HEK293T (cell line): ENCODE measurements at regions not wholly inside any gene's neighbourhood (a gene's known extent, or its start where the extent isn't known, plus 50 kb on each side); places are given as distances from the start of the nearest gene placed in this dataset.

Experiments used
- CTCF ChIA-PET: fragments of 350-600 bp; formaldehyde crosslinking; extraction: SDS; loops from one replicate; lab custom pipeline; 2021; ENCODE audit warnings: antibody characterized with exemption, inconsistent platforms; lab: Yijun Ruan, JAX
- POLR2A ChIA-PET: fragments of 350-600 bp; formaldehyde crosslinking; extraction: SDS; loops from one replicate; lab custom pipeline; 2020; ENCODE audit warnings: antibody characterized with exemption, inconsistent platforms; lab: Yijun Ruan, JAX
- DNase-seq: peaks from one replicate; pipeline ENCODE4 v3.0.0; 2012; ENCODE audit warnings: mixed read lengths; ENCODE audit errors: extremely low spot score
- ARNT ChIP-seq: fragments of 450-650 bp; IDR thresholded peaks from 2 replicates; pipeline ENCODE4 v1.6.1; 2017; ENCODE audit warnings: mild to moderate bottlenecking
- BHLHE40 ChIP-seq: fragments of 450-650 bp; IDR thresholded peaks from 2 replicates; pipeline ENCODE4 v1.6.1; 2016; ENCODE audit warnings: mild to moderate bottlenecking, moderate library complexity, borderline replicate concordance
- CTBP1 ChIP-seq: fragments of 450-650 bp; IDR thresholded peaks from 2 replicates; pipeline ENCODE4 v1.6.1; 2016; ENCODE audit warnings: borderline replicate concordance
- ELF4 ChIP-seq: fragments of 450-650 bp; IDR thresholded peaks from 2 replicates; pipeline ENCODE4 v1.6.1; 2017; ENCODE audit warnings: antibody characterized with exemption
- FOXA1 ChIP-seq: fragments of 450-650 bp; IDR thresholded peaks from 2 replicates; pipeline ENCODE4 v1.6.1; 2016; ENCODE audit warnings: mild to moderate bottlenecking
- FOXK2 ChIP-seq: fragments of 450-650 bp; IDR thresholded peaks from 2 replicates; pipeline ENCODE4 v1.6.1; 2016; ENCODE audit warnings: mild to moderate bottlenecking
- FOXM1 ChIP-seq: fragments of 450-650 bp; IDR thresholded peaks from 2 replicates; pipeline ENCODE4 v1.6.1; 2017; ENCODE audit warnings: mild to moderate bottlenecking, borderline replicate concordance
- HDGF ChIP-seq: fragments of 450-650 bp; IDR thresholded peaks from 2 replicates; pipeline ENCODE4 v1.6.1; 2017; ENCODE audit warnings: antibody characterized with exemption, borderline replicate concordance
- L3MBTL2 ChIP-seq: fragments of 450-650 bp; conservative IDR thresholded peaks from 2 replicates; pipeline ENCODE4 v1.6.1; 2016; ENCODE audit warnings: mild to moderate bottlenecking
- LEF1 ChIP-seq: fragments of 450-650 bp; IDR thresholded peaks from 2 replicates; pipeline ENCODE4 v1.6.1; 2017; ENCODE audit warnings: mild to moderate bottlenecking, borderline replicate concordance
- NFRKB ChIP-seq: fragments of 450-650 bp; IDR thresholded peaks from 2 replicates; pipeline ENCODE4 v1.6.1; 2016; ENCODE audit warnings: mild to moderate bottlenecking, moderate library complexity
- SP1 ChIP-seq: fragments of 450-650 bp; IDR thresholded peaks from 2 replicates; pipeline ENCODE4 v1.6.1; 2017
- SUZ12 ChIP-seq: fragments of 450-650 bp; IDR thresholded peaks from 2 replicates; pipeline ENCODE4 v1.6.1; 2016; ENCODE audit warnings: mild to moderate bottlenecking
- TARDBP ChIP-seq: fragments of 450-650 bp; IDR thresholded peaks from 2 replicates; pipeline ENCODE4 v1.6.1; 2016
- ZNF384 ChIP-seq: fragments of 450-650 bp; IDR thresholded peaks from 2 replicates; pipeline ENCODE4 v1.6.1; 2016
- TF ChIP-seq, protein P1 (sequence below): fragments of 450-650 bp; IDR thresholded peaks from 2 replicates; pipeline ENCODE4 v1.6.1; 2016

DNA sequence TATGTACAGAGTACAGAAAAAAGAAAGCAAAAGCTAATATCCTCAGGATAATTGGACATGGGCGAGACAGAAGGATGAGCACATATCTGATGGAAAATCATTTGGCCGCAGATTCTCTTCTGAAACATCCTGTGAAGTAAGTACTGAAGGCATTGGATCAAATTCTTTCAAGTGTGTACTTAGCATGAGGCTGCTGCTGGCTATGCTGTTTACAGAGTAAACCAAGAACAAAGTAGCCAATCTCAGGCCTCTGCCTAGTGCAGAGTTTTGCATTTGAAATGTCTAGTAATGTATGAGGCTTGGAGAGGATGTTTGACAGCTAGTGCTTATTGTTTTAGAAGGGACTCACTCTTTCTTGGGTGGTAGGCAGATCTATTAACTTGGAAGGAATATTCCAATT, 128.5 kb downstream of the MAGEC2 start:
- DNase-seq, result no peak
- POLR2A ChIA-PET, result no interaction called here
- no peak for TF ChIP-seq SUZ12
- no peak for TF ChIP-seq L3MBTL2
- TF ChIP-seq SP1, result no peak
- TF ChIP-seq, protein P1, sequence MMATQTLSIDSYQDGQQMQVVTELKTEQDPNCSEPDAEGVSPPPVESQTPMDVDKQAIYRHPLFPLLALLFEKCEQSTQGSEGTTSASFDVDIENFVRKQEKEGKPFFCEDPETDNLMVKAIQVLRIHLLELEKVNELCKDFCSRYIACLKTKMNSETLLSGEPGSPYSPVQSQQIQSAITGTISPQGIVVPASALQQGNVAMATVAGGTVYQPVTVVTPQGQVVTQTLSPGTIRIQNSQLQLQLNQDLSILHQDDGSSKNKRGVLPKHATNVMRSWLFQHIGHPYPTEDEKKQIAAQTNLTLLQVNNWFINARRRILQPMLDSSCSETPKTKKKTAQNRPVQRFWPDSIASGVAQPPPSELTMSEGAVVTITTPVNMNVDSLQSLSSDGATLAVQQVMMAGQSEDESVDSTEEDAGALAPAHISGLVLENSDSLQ, result no peak
- TF ChIP-seq FOXA1, result no peak
- TF ChIP-seq ELF4, result no peak
- no peak for TF ChIP-seq HDGF
- TF ChIP-seq LEF1, result no peak
- TF ChIP-seq ARNT, result no peak
- no peak for TF ChIP-seq ZNF384
- CTCF ChIA-PET, result no interaction called here

DNA sequence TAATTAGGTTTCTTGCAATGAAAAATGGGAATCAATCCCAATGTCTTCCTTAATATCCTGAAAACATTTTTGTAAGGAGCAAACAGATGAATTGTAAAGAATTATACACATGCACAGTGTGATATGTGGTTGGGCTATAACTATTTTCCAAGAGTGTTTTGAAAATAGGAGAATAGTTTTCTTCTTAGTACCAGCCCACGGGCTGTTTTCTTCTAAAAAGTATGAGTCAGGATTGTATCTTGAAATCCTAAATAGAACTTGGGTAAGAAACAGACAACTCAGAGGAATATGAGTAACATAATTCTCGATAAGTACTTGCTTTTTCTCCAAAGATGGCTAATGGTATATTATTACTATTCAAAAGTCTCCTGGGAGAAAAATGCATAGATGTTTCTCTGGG, 136.7 kb downstream of the MAGEC2 start:
- TF ChIP-seq HDGF (no peak), ELF4 (no peak), NFRKB (no peak), LEF1 (no peak), FOXM1 (no peak), TARDBP (no peak)
- TF ChIP-seq, protein P1, result no peak
- CTCF ChIA-PET, result no interaction called here
- POLR2A ChIA-PET, result no interaction called here
- no peak for DNase-seq

DNA sequence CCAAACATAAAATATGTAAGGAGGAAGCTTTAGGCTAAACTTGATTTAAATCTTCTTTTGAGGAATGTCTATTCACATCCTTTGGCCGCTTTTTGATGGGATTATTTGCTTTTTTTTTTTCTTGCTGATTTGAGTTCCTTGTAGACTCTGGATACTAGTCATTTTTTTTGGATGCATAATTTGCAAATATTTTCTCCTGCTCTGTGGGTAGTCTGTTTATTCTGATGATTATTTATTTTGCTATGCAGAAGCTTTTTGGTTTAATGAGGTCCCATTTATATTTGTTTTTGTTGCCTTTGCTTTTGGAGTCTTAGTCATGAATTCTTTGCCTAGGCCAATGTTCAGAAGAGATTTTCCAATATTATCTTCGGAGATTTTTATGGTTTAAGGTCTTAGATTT, 144.9 kb downstream of the MAGEC2 start:
- no peak for DNase-seq
- ChIA-PET CTCF (no interaction called here), POLR2A (no interaction called here)
- TF ChIP-seq SP1 (no peak), FOXK2 (no peak), HDGF (no peak), FOXM1 (no peak), TARDBP (no peak), L3MBTL2 (no peak), BHLHE40 (no peak), ZNF384 (no peak), ELF4 (no peak), CTBP1 (no peak), SUZ12 (no peak), LEF1 (no peak), FOXA1 (no peak), NFRKB (no peak)
- TF ChIP-seq, protein P1, result no peak

DNA sequence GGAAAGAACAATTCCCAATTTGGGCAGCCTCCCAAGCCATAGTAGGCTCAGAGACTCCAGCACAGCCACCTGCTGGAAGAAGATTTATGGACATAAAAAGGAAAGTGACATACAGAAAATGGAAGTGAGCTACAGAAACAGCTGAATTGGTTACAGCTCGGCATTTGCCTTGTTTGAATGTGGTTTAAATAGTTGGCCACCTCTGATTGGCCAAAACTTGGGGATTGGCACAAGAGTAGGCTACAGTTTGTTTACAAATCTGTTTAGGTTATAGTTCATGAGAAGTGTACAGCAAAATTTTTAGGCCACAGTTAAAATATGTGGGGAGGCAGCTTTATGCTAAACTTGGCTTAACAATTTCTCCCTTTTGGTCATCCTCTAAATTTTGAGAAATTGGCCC, 150.4 kb downstream of the MAGEC1 start:
- no peak for DNase-seq
- POLR2A ChIA-PET, result no interaction called here
- TF ChIP-seq BHLHE40 (no peak), NFRKB (no peak), CTBP1 (no peak), FOXM1 (no peak), ELF4 (no peak), L3MBTL2 (no peak), SP1 (no peak), ARNT (no peak), LEF1 (no peak), SUZ12 (no peak), FOXK2 (no peak), TARDBP (no peak), FOXA1 (no peak), ZNF384 (no peak), HDGF (no peak)
- TF ChIP-seq, protein P1, result no peak
- CTCF ChIA-PET, result no interaction called here

DNA sequence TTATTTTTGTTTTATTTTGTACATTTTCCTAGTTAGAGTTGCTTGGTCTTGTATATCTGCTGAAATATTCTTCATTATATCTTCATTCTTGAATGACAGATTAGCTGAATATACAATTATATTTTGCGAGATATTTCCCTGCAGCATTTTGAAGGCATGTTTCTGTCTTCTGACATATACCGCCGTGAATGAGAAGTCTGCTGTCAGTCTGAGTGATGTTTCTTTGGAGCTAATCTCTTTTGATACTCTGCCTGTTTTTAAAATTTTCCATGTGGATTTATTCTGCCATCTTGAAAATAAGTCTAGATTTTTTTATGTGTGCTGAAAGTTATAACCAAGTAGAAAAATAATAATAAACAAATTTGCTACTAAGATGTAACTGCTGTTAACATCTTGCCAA, 148.5 kb downstream of the MAGEC1 start:
- ChIA-PET POLR2A (no interaction called here), CTCF (no interaction called here)
- TF ChIP-seq SUZ12, result no peak
- no peak for TF ChIP-seq CTBP1
- no peak for TF ChIP-seq ARNT
- no peak for TF ChIP-seq FOXA1
- no peak for TF ChIP-seq SP1
- no peak for TF ChIP-seq ZNF384
- no peak for TF ChIP-seq NFRKB
- TF ChIP-seq, protein P1, result no peak
- TF ChIP-seq ELF4, result no peak
- no peak for TF ChIP-seq BHLHE40
- TF ChIP-seq TARDBP, result no peak
- DNase-seq, result no peak

DNA sequence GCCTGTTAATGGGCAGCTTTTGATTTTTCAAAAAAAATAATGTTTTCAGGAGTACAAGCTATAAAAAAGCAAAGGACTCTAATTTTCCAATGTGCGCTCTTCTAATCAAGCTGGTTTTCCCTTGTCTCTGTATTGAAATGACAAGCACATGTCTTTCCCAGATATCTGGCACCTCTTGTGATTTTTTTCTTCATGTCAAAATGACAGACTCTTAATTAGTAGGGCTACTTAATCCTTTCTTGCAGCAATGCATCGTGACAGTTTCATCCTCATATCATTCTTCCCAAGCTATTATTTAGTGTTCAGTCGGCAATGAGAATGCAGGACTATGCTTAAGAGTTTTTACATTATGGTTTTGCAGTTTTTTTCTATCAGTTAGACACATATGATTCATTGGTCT, 139.5 kb downstream of the MAGEC1 start:
- DNase-seq, result no peak
- ChIA-PET POLR2A (no interaction called here), CTCF (no interaction called here)
- TF ChIP-seq FOXK2, result no peak
- TF ChIP-seq HDGF, result no peak
